Stimulated activated CD8-positive, alpha-beta memory T cell treated with anti-CD3 and anti-CD28 coated beads, Interleukin-4, amount 100 ng/mL, for 48 hours (primary cell): ENCODE measurements at regions not wholly inside any gene's neighbourhood (a gene's known extent, or its start where the extent isn't known, plus 50 kb on each side); places are given as distances from the start of the nearest gene placed in this dataset.

ENCODE experiments used
- DNase-seq: peaks from one replicate; pipeline ENCODE4 v3.0.0-alpha.2; 2020

DNA sequence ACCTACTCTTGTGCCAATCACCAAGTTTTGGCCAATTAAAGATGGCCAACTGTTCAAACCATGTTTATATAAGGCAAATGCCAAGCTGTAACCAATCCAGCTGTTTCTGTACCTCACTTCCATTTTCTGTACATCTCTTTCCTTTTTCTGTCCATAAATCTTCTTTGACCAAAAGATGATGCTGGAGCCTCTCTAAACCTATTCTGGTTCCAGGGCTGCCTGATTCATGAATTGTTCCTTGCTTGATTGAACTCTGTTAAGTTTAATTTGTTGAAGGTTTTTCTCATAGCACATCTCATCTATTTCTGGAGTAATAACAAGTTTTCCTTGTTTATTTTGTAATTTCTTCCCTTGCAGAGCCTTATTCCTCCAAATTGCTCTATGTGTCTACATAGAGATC is 115.3 kb upstream of the SMAD3 start:
- DNase-seq = no peak

DNA sequence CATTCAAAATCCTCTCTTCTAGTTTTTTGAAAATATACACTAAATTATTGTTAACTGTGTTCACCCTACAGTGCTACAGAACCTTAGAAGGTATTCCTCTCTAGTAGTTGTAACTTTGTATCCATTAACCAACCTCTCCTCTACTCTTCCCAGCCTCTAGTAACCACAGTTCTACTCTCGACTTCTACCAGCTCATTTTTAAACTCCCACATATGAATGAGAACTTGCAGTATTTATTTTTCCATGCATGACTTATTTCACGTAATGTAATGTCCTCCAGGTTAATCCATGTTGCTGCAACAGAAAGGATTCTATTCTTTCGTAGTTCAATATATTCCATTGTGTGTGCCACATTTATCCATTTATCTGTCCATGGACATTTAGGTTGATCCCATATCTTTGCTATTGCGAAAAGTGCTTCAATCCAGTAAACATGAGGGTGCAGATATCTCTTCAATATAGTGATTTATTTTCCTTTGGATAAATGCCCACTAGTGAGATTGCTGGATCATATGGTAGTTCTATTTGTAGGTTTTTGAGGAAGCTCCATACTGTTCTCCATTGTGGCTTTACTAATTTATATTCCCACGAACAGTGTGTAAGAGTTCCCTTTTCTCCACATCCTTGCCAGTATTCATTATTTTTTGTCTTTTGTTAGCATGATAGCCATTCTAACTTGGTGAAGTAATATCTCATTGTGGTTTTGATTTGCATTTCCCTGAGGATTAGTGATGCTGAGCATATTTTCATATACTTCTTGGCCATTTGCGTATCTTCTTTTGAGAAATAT is 113.7 kb upstream of the SMAD3 start:
- DNase-seq = no peak

DNA sequence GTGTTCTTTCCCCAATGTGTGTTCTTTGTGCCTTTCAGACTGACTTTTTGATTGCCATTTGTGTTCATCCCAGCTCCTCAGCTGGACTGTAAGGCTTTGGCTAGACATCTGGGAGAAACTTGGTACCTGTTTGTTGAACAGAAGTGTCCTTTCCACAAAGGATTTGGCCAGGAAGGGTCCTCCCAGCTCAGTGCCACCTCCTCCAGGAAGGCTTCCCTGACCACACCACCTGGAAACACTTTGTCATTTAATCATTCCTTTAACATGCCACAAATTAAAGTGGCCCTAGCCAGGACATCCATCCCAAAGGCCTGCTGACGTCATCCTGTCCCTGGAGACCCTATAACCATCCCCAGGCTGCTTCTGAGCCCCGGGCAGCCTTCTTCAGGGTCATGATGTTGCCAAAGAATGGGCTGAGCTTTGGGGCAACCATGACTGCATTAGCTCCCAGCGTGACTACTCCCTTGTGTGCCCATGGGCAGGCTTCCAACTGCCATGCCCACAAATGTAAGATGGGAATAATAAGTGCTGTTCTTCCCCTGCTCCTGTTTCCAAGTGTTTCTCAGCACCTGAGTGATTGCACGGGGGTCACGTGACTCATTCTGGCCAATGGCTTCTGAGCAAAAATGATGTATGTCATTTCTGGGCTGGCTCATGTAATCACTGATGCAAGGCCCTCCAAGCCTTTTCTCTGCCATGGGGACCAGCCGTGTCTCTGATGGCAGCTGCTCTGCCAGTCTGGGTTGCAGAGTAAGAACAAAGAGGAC is 112.5 kb upstream of the SMAD3 start:
- no peak for DNase-seq

DNA sequence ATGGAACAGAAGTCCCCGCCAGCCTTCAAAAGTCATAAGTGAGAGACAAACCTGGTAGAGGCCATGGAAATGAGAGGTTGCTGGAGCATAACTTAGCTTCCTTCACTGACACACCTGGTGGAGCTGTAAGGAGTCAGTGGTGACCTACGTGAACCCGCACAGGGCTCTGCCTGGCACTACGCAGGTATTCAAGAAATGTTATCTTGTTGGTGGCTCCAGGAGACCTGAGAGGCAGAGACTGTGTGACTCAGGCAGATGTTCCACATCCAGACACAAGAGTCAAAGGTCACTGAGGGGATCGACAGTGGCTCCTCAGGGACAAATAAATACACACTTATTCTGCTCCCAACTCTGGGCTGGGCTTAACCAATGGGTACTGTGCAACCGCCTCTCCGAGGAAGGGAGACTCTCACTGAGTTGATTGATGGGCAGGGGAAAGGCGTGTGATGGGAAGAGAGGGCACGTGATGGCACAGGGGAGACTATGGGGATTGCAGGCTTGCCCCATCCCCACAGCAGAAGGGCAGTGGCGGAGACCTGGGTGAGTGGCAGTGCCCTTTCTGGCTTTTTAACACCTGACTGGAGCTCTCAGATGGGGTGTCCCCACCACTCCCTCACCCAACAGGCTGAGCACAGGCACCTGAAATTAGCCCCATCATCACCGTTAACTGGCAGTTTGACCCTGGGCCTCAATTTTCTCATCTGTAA is 111.7 kb upstream of the SMAD3 start:
- DNase-seq = no peak

DNA sequence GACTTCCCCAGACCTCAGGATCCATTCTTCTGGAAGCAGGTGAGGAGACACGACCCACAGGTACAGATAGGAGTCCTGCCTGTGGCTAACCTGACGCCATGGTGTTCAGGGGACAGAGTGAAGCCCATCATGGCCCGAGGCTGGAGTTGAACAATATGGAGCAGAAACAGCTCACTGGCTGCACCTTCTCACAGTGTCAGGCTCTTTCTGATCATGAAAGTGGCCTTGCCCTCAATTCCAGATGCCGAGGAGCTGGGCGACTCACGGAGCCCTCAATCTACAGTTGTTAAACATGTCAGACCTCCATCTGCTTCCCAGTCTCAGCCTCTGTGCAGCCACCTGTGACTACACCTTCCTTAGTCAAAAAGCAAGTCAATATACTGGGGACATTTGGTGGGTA is 110.8 kb upstream of the SMAD3 start:
- DNase-seq = no peak

DNA sequence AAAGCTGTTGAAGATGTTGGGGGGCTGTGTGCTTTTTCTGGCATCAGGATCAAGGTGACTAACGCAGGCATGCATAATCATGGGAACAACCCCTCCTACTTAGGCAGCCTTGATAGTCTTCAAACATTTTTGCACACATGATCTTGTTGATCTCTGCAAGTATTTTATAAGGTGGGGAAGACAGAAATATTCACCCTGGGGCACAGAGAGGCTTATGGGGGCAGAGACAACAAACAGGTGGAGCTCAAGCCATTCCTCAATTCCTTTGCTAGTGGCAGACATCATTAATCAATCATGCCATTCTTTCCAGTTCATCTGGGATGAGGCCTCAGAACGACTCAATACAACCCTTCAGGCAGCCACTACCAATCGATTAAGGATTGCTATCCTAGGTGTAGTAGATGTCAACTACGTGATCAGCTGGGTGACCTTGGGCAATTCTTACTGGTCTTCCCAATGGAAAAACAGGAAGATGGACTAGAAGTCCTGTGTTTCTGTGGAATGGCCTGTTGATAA is 110.3 kb upstream of the SMAD3 start:
- DNase-seq = no peak

DNA sequence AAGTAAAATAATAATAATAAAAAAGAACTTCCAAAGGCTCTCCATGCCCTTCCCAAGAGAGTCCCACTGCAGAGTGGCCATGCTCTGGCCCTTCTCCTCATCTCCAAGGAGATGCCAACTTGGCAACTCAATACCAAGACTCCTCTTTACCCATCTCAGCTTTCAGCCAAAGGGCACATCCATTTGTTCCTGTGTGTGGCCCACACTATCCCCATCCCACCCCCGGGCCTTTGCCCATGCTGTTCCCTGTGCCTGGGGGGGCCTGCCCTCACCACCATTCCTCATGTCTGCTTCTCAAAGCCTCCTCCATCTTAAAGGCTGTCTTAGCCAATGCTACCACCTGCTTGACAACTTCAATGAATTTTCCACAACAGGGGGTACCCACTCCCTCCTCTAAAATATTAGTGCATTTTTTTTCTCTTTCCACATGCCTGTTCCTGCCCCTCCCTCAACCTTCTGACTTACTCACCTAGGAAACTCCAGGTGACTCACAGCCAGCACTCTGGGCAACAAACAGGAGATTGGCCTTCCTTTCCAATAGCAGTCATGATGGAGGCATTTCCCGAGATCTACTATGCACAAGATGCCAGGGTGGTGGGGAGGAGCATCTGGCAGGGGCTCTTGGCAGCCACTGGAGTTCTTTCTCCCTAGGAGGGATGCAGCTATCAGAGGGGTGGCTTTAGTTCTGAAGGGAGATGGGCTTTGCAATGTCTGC is 109.4 kb upstream of the SMAD3 start:
- no peak for DNase-seq

DNA sequence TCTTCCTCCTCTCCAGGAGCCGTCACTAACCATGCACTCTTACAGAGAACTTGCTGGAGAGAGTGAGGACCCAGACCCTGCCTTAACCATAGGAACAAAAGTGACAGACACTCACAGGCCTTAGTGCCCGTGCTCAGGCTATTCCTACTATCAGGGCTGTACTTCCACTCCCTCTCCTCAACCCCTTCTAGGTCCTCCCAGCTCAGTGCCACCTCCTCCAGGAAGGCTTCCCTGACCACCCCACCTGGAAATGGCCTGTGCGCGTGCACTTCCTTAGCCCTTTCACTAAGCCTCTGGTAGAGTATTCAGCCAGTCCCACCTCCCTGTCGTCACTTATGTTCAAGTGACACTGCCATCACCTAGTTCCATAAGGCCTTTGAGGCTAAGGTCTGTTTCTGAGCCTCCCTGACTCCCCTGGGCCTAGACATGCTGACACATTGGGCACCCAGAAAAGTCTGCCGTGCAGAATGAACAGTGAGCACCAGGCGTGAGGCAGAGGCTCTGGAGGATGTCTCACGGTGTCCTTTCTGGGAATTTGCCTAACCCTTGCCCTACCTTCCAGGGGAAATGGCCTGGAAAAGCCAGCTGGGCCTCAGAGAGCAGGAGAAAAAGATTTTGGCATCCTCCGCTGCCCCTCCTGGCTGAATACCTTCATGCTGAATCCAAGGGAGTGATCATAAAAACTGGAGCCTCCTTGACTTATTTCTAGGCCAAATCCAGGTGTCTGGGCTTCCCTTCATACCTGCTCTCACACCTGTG is 108.6 kb upstream of the SMAD3 start:
- no peak for DNase-seq

DNA sequence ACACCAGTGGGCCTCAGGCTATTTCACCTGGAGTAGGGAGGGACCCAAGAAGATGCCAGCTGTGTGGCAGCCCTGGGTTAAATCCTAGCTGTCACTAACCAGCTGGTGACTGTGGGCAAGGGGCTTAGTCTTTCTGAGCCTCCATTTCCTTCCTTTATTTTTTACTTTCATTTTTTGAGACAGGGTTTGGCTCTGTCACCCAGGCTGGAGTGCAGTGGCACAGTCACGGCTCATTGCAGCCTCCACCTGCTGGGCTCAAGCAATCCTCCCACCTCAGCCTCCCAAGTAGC is 108.0 kb upstream of the SMAD3 start:
- no peak for DNase-seq

DNA sequence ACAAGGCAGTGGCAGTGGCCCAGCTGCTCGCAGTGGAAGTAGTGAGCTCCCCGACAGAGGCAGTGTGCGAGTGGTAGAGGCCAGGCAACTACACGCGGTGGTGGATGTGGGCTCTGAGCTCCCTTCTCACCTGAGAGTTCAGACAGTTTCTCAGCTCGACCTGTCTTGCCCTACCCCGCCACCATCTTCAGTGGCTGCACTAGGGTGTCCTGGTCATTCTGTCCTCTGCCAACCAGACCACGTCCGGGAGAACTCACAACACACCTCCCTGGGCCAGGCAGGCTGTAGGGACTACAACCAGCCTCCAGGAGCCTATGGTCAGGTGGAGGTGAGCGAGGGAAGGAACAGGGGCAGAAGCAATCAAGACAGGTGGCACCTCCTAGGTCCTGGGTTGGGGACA is 106.3 kb upstream of the SMAD3 start:
- no peak for DNase-seq

DNA sequence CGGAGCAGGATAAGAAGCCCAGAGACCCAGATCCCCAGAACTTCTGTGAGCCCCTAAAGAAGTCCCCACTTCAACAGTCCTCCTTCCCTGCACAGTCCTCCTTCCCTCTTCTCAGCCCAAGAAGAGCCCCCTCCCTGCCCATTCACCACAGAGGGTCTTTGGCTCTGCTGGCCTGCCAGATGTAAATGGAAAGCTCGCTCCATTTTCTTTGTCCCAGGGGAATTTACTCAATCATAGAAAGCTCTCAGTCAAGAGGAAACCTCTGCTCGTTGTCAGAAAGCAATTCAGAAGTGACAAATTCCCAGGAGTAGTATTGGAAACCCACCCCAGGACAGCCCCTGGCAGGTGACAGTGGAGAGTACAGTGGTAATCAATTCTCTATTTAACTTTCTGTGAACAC is 105.5 kb upstream of the SMAD3 start:
- DNase-seq = no peak

DNA sequence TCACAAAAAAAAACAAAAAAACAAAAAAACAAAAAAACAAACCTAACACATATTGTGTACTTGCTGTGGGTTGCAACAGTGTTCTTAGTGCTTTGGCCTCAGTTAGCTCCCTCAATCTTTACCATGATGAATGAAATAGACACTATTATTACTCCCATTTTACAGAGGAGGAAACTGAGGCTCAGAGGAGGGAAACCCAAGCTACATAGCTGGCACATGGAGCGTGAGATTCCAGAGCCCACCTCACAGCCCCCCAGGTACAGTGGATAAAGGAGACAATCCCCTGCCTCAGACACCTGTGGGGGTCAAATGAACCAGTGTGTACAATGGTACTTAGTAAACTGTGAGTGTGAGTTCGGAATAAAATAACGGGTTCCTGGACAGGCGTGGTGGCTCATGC is 104.9 kb upstream of the SMAD3 start:
- no peak for DNase-seq

DNA sequence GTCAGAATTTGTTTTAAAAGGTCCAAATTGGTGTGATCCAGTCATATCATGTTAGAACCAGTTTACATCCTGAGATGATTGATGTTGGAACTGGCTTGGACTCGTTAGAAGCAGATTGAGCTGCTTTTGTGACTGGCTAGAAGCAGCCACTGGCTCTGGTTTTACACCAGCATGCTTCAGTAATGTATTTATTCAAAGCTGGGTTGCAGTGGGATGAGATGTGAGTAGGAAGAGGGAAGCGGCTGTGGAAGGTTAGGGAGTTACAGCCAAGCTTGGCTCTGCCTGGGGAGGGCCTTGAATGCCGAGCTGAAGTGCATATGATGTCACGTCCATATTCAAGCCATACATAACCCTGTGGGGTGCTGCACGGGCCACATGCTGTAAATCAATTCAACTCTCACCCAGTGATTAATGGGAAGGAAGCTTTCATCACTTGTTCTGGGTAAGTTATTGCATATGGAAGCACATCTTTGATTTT is 104.0 kb upstream of the SMAD3 start:
- no peak for DNase-seq

DNA sequence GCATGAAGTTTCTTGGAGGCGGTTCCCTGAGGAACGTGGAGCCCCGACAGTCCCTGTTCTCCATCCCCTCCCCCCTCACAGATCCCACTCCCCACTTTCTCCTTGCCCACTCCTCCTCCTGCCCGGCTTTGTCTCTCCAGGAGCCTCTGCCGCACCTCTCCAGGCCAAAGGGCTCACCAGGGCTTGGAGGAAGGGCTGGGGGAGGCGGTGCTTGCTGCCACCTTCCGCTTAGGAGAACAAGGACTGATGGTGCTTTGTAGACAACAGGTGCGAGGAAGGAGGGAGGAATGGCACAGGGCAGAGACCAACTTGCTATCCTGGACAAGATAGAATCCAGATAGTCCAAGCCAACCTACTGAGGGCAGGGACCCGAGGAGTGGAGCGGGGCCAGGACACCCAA is 103.5 kb upstream of the SMAD3 start:
- DNase-seq = no peak

DNA sequence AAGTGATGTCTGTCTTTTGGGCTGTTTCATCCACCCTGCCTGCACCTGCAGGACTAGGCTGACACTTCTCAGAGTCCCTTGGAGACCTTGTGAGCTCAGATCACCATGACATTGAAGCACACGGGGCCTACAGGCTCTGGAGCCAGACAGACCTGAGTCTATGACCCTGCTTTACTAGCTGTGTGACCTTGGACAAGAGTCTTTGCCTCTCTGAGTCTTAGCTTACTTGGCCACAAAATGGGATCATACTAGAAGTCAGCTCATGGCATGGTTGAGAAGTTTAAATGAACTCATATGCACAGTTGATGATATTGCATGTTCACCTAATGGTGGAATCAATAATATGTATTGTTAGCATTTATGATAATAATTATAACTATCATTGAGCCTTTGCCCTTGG is 102.9 kb upstream of the SMAD3 start:
- DNase-seq = no peak

DNA sequence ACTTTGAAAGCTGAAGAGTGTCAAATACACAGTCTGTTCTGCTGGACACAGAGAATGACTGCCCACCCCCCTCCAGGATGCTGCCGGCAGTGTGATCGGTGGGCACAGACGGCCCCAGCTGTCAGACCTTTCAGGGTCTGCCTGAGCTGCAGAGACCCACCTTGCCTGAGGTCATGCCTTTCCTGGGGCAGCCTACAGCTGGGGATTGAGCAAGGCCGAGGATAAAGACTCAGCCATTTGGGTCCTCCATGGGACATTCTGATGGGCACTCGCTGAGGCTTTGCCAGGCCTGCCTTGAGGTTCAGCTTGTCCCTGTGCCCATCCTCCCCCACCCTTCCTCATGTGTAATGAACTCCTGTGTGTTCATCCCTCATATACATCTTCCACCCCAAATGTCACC is 102.3 kb upstream of the SMAD3 start:
- DNase-seq = no peak

DNA sequence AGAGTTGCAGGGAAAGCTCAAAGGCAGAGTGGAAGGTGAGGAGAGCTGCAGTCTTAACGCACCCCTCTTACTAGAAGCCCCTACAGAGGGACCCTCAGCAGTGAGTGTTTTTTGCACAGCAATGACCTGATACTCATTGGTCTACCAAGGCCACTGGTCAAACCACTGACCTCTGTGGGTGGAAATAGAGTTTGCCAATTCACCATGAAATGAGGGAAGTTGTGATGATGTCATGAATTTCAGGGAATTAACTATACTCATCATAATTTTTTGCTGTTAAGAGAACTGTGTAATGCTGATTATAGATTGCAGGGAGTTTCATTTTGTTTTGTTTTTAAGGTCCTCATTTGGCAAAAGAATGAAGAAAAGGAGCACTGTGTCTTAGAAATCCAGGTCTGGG is 101.7 kb upstream of the SMAD3 start:
- DNase-seq = no peak

DNA sequence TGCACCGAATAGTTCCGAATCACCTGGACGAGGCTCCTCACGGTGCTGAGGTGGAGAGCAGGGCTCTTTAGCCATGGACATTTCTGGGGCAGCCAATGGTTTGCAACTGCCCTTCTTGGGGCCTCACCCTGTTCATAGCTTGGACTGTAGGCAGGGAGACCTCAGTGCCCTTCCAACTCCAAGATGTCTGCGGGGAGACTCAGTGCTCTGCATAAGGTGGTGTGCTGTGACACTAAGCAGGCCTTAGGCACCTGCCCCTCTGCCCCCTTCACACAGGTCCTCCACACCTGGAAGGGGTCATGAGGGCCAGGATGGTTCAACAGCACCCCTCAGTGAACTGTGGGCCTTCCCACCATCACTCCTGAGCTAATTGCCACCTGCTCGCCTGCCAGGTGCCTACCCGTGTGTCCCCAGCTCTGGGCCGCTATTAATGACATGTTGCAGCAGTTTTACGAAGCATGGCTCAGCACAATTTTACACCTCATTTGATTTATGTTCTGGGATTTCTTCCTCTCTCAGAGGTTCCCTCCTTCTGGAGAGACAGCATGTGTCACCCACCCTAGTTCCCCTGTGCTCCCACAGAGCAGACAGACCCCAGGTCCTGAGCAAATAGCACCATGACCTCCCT is 101.2 kb upstream of the SMAD3 start:
- DNase-seq = no peak

DNA sequence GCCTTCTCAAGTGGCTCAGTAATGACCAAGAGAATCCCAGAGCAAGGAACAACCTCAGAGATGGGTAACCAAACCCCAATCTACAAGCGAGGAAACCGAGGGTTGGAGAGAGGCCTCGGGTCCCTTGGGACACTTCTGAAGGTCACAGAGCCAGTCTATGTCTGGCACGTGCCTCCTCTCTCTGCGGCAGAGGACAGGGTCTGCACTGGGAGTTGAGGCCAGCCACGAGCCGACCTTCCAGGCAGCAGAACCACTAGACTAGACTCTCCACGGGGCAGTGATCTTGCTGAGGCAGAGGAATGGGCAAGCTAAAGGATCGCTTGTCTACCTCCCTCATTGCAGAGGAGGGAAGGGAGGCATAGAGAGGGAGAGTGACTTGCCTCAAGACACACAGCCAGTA is 100.6 kb upstream of the SMAD3 start:
- DNase-seq = no peak

DNA sequence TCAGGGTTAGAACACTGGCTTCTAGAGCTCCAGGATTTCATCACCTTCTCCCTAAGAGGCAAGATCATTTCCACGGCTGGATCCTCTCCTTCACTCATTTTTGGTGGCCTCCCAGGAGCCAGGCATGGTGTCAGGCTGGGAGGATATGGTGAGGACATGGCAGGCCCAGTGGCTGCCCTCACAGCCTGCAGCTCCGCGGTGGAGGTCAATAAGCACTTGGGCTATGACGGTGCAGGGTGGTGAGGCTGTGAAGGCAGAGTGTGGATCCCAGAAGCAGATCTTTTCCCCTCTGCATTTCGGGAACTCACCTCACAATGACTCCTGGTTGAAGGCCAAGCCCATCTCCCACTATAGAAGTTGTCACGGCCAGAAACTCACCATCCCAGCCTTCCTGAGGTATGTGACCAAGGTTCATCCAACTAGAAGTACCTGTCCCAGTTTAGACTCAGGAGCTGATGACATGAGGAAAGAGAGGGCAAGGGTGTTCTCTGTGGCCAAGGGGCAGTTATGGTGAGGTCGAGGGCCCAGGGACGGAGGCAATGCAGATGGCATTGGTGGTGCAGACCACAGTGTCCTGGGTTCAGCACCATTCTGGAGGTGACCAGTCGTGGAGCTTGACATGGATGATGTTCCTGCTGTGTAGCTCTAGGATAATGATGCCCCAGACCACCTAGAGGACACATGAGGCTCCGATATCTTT is 100.1 kb upstream of the SMAD3 start:
- DNase-seq = no peak

DNA sequence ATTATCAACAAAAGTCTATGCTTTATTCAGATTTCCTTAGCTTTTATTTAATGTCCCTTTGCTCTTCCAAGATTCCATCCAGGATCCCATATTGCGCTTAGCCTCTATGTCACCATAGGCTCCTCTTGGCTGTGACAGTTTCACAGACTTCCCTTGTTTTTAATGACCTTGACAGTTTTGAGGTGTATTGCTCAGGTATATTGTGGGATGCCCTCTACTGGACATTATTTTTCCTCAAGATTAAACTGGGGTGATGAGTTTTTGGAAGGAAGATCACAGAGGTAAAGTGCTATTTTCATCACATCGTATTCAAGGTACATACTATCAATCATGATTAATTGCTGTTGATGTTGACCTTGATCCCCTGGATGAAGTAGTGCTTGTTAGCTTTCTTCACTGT is 99.1 kb upstream of the SMAD3 start:
- DNase-seq = no peak
